ENCODE measurements at regions not wholly inside any gene's neighbourhood (a gene's known extent, or its start where the extent isn't known, plus 50 kb on each side); places are given as distances from the start of the nearest gene placed in this dataset.

GRCh38 chr5:124798890-124799289 is 52.5 kb upstream of the ZNF608 start:
- TF ChIP-seq POLR2A (IDR thresholded peaks at IDR 0.05) (no peak), CTCF (IDR thresholded peaks at IDR 0.05) (no peak)
